GM12873 (cell line): ENCODE measurements at regions not wholly inside any gene's neighbourhood (a gene's known extent, or its start where the extent isn't known, plus 50 kb on each side); places are given as distances from the start of the nearest gene placed in this dataset.

Experiments used
- CTCF ChIP-seq: IDR thresholded peaks from 2 replicates; pipeline ENCODE4 v1.5.1; 2012; ENCODE audit warnings: low read depth, mild to moderate bottlenecking, moderate library complexity, low read length, control low read depth; ENCODE audit not compliant: insufficient read depth; ENCODE audit errors: missing control alignments

DNA sequence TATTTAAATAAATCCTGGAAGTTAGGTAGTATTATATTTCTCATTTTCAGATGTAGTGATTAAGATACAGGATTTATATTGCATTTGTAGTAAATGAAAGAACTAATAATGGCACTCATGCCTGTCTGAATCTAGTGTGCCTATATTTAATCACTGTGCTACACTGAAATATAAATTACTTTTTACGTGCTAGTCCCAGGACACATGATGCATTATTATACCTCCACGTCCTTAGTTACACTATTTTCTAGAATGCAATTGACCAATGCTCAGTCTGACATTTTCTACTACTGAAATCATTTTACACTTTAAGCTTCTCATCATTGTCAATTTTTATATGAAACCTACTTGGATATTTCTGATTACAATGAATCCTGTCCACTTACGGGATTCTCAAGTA is 80.9 kb upstream of the TMEFF2 start:
- TF ChIP-seq CTCF = no peak

- no peak for TF ChIP-seq CTCF
Measured at GRCh38 chr2:192267484-192267883, 72.8 kb upstream of the TMEFF2 start.

GRCh38 chr2:192265751-192266150 is 71.0 kb upstream of the TMEFF2 start:
- no peak for TF ChIP-seq CTCF

GRCh38 chr2:192254444-192254843 is 59.7 kb upstream of the TMEFF2 start:
- no peak for TF ChIP-seq CTCF

DNA sequence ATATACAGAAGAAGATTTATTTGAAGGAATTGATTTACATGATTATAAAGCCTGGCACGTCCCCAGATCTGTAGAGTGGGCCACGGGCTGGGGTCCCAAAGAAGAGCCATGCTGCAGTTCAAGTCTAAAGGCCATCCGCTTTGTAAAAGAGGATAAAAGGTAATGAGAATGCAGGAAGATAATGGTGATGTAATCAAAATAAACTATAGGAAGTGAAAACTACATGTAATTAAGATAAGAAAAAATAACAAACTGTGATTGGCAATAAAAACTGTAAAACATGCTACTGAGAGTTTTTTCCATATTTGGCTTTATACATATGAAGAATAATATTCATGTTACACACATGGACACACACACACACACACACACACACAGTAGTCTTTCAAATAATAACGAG is 59.0 kb upstream of the TMEFF2 start:
- no peak for TF ChIP-seq CTCF

DNA sequence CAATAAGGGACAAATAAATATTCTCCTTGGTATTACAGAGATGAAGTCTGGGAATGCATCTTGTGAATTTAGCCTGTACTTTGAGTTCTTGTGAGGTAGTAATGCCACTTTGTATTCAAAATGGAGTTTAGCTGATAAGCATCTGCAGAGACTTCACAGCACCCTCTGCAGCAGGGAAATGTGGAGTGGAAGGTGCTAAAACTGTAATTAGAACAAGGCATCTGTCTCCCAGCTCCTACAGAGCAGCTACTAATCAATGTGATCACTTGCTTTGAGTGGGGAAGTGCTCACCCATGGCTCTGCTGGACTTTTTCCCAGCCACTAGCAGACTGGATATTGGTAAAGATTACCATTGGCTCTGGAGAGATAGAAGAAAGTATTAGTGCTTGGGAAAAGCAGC is 56.2 kb upstream of the TMEFF2 start:
- TF ChIP-seq CTCF = no peak

DNA sequence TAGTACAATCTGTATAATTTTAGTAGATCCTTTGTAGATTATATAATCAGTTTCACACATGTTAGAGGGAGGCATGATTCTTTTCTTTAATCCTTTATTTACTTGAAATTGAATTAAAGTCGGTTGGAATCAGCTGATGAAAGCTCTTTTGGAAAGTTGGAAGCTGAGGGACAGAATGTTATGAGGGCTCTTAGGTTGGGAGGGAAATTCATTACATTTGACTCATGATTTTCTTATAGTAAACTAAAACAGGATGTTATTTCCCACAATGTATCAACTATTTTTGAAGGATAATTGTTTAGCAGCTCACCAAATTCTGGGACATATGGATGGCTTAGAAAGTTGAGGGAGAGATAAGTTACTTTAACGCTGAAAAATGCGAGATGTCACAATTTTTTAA is 52.7 kb upstream of the TMEFF2 start:
- TF ChIP-seq CTCF = no peak

- TF ChIP-seq CTCF = no peak
Measured at GRCh38 chr2:192246297-192246696, 51.6 kb upstream of the TMEFF2 start.
